Loucy (cell line): ENCODE measurements at regions not wholly inside any gene's neighbourhood (a gene's known extent, or its start where the extent isn't known, plus 50 kb on each side); places are given as distances from the start of the nearest gene placed in this dataset.

ENCODE experiments used
- EZH2phosphoT487 ChIP-seq: fragments of 200-600 bp; IDR thresholded peaks from 2 replicates; pipeline ENCODE4 v1.6.1; 2018; ENCODE audit warnings: antibody characterized with exemption, mild to moderate bottlenecking, moderate library complexity, borderline replicate concordance
- TF ChIP-seq, protein P1 (sequence below): fragments of 200-600 bp; sonication (generic); conservative IDR thresholded peaks from 2 replicates; pipeline ENCODE4 v1.5.1; 2014; ENCODE audit warnings: mild to moderate bottlenecking, antibody characterized with exemption, low read length

DNA sequence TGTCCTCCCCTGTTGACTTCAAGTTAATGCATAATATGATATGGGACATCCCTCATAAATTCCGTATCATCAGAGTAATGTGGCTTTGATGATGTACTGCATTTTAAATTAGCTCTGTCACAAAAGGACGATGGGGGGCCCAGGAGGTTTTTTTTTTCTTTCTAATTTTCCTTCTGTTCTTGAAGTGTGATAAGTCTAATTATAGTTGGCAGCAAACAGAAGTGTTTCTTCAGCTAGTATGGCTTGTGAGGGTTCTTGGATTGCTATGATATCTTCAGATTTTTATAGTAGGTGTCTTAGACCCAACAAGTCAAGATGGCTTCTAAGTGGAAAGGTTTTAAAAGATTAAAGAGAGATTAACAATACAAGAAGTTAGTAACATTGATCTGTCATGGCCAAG is 796.2 kb upstream of the RBFOX1 start:
- TF ChIP-seq, protein P1, sequence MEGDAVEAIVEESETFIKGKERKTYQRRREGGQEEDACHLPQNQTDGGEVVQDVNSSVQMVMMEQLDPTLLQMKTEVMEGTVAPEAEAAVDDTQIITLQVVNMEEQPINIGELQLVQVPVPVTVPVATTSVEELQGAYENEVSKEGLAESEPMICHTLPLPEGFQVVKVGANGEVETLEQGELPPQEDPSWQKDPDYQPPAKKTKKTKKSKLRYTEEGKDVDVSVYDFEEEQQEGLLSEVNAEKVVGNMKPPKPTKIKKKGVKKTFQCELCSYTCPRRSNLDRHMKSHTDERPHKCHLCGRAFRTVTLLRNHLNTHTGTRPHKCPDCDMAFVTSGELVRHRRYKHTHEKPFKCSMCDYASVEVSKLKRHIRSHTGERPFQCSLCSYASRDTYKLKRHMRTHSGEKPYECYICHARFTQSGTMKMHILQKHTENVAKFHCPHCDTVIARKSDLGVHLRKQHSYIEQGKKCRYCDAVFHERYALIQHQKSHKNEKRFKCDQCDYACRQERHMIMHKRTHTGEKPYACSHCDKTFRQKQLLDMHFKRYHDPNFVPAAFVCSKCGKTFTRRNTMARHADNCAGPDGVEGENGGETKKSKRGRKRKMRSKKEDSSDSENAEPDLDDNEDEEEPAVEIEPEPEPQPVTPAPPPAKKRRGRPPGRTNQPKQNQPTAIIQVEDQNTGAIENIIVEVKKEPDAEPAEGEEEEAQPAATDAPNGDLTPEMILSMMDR, result no peak
- no peak for TF ChIP-seq EZH2phosphoT487
